ENCODE measurements at regions not wholly inside any gene's neighbourhood (a gene's known extent, or its start where the extent isn't known, plus 50 kb on each side); places are given as distances from the start of the nearest gene placed in this dataset.

DNA sequence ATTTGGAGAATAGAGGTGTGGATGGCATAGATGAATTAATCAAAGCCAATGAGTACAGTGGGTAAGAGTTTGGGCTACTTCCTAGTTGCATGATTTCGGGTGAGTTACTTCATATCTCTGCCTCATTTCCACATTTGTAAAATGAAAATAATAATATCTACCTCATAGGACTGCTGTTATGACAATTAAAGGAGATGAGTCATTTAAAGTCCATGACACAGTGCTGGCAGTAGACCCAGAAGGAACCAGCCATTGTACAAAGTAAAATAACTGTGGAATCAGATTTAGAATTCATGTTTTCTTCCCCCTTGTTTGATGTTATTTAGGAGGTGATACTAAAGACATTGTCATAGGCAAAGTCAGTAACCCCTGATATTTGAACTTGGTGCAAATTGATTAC, 139.5 kb upstream of the SLC27A6 start:
- TF ChIP-seq CTCF (IDR thresholded peaks at IDR 0.05) (no peak), POLR2A (IDR thresholded peaks at IDR 0.05) (no peak), POLR2AphosphoS5 (IDR thresholded peaks at IDR 0.05) (no peak)
- no peaks in the 10 kb centered on the region for H3K4me1 ChIP-seq
- H3K9me3 ChIP-seq: no peaks in the 10 kb centered on the region
- no peak overlapping the region for H3K4me3 ChIP-seq
- intact Hi-C loops (cut with DNase I; ENCODE audit: low total_unique reads): no loop called here
- no peak for DNase-seq (ENCODE audit: low spot score in 2 of 2)
- no peaks in the 10 kb centered on the region for H3K36me3 ChIP-seq
- H3K27me3 ChIP-seq: no peaks in the 10 kb centered on the region
- no peak overlapping the region for H3K27ac ChIP-seq

DNA sequence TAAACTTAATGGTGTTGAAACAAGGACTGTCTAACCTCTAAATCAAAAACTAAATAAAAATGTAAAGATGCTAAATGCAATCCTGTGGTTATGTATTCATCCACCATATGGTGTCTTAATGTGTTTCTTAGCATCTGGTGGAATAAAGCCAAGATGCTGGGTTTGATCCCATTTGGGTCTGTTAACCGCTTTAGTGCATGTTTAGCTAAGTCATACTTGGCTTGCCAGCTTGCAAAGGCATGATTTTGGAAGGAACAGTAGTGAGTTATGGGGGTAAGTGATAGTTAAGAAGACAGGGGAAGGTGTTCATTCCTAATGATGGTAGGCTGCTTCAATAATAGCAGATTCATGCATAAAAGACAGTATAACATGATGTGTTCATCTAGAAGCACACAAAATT, 139.0 kb upstream of the SLC27A6 start:
- intact Hi-C loops (cut with DNase I; ENCODE audit: low total_unique reads): no loop called here
- no peaks in the 10 kb centered on the region for H3K9me3 ChIP-seq
- no peaks in the 10 kb centered on the region for H3K36me3 ChIP-seq
- TF ChIP-seq POLR2AphosphoS5 (IDR thresholded peaks at IDR 0.05): no peak
- no peak overlapping the region for H3K4me3 ChIP-seq
- DNase-seq (ENCODE audit: low spot score in 2 of 2): no peak
- H3K27me3 ChIP-seq: no peaks in the 10 kb centered on the region
- H3K27ac ChIP-seq: no peak overlapping the region
- H3K4me1 ChIP-seq: no peaks in the 10 kb centered on the region

GRCh38 chr5:128836571-128836970, 128.7 kb upstream of the SLC27A6 start:
- DNase-seq (ENCODE audit: low spot score in 2 of 2): no peak
- Histone ChIP-seq H3K9me3 (no peaks in the 10 kb centered on the region), H3K4me3 (no peak overlapping the region), H3K27me3 (no peaks in the 10 kb centered on the region), H3K36me3 (no peaks in the 10 kb centered on the region), H3K27ac (no peak overlapping the region), H3K4me1 (no peaks in the 10 kb centered on the region)
- intact Hi-C loops (cut with DNase I; ENCODE audit: low total_unique reads): no loop called here
- no peak for TF ChIP-seq POLR2AphosphoS5 (IDR thresholded peaks at IDR 0.05)
- no peak for TF ChIP-seq POLR2A (IDR thresholded peaks at IDR 0.05)
- no peak for TF ChIP-seq CTCF (IDR thresholded peaks at IDR 0.05)

GRCh38 chr5:128838623-128839022, 126.7 kb upstream of the SLC27A6 start:
- no peak for TF ChIP-seq CTCF (IDR thresholded peaks at IDR 0.05)
- no peak for TF ChIP-seq POLR2A (IDR thresholded peaks at IDR 0.05)
- no peak for TF ChIP-seq POLR2AphosphoS5 (IDR thresholded peaks at IDR 0.05)
- Histone ChIP-seq H3K27ac (no peak overlapping the region), H3K27me3 (no peaks in the 10 kb centered on the region), H3K4me1 (no peaks in the 10 kb centered on the region), H3K9me3 (no peaks in the 10 kb centered on the region), H3K36me3 (no peaks in the 10 kb centered on the region), H3K4me3 (no peak overlapping the region)
- intact Hi-C loops (cut with DNase I; ENCODE audit: low total_unique reads): no loop called here
- DNase-seq (ENCODE audit: low spot score in 2 of 2): no peak

DNA sequence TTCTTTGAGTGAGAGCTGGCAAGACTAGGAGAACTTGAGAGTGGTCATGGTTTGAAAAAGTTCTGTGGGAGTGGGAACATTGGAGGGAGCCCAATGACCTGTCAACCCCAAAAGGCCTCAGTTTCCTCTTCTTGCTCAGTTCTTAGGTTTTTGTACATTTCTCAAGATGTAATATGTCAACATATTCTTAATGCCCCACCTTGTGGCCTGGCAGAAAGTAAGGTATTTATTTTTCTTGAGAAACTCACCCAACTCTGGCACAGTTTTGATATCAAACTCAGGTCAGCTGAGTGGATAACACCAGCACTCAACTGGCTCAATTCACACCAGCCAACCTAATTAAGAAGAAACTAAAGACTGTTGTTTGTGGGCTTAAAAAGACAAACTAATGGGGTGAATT, 123.0 kb upstream of the SLC27A6 start:
- H3K4me3 ChIP-seq: no peak overlapping the region
- no peak overlapping the region for H3K27ac ChIP-seq
- no peaks in the 10 kb centered on the region for H3K9me3 ChIP-seq
- no peaks in the 10 kb centered on the region for H3K36me3 ChIP-seq
- intact Hi-C loops (cut with DNase I; ENCODE audit: low total_unique reads): no loop called here
- DNase-seq (ENCODE audit: low spot score in 2 of 2): no peak
- TF ChIP-seq CTCF (IDR thresholded peaks at IDR 0.05) (no peak), POLR2AphosphoS5 (IDR thresholded peaks at IDR 0.05) (no peak), POLR2A (IDR thresholded peaks at IDR 0.05) (no peak)
- H3K27me3 ChIP-seq: no peaks in the 10 kb centered on the region
- no peaks in the 10 kb centered on the region for H3K4me1 ChIP-seq

- H3K27me3 ChIP-seq: no peaks in the 10 kb centered on the region
- no peak overlapping the region for H3K4me3 ChIP-seq
- H3K27ac ChIP-seq: no peak overlapping the region
- intact Hi-C loops (cut with DNase I; ENCODE audit: low total_unique reads): no loop called here
- H3K9me3 ChIP-seq: peaks cover 0 to 15% of the 10 kb centered on the region in 2 donors
- TF ChIP-seq CTCF (IDR thresholded peaks at IDR 0.05) (peak in 1 of 3 donors; percentile 44), POLR2A (IDR thresholded peaks at IDR 0.05) (no peak)
- H3K4me1 ChIP-seq: no peaks in the 10 kb centered on the region
- no peak for DNase-seq (ENCODE audit: low spot score in 2 of 2)
- no peaks in the 10 kb centered on the region for H3K36me3 ChIP-seq
These were observed 120.8 kb upstream of the SLC27A6 start for GRCh38 chr5:128844354-128844923.
